Breast epithelium (tissue), 3 donors: ENCODE measurements at regions not wholly inside any gene's neighbourhood (a gene's known extent, or its start where the extent isn't known, plus 50 kb on each side); places are given as distances from the start of the nearest gene placed in this dataset.

Experiments
- POLR2A ChIP-seq: fragments of 450-650 bp; IDR thresholded peaks from one replicate; pipeline ENCODE4 v1.6.1; 2016; ENCODE audit warnings: antibody characterized with exemption, mild to moderate bottlenecking, moderate library complexity
- POLR2AphosphoS5 ChIP-seq, 3 donors: sonication (generic); formaldehyde crosslinking; IDR thresholded peaks; one replicate each; pipeline ENCODE4 v1.6.1; 2017; ENCODE audit warnings: antibody characterized with exemption in 3 of 3
- TF ChIP-seq, protein P1 (sequence below), 3 donors: fragments of 450-650 bp; IDR thresholded peaks; one replicate each; pipeline ENCODE4 v1.5.1; 2016 to 2017; ENCODE audit warnings: antibody characterized with exemption in 3 of 3, mild to moderate bottlenecking in 3 of 3, moderate library complexity in 3 of 3

DNA sequence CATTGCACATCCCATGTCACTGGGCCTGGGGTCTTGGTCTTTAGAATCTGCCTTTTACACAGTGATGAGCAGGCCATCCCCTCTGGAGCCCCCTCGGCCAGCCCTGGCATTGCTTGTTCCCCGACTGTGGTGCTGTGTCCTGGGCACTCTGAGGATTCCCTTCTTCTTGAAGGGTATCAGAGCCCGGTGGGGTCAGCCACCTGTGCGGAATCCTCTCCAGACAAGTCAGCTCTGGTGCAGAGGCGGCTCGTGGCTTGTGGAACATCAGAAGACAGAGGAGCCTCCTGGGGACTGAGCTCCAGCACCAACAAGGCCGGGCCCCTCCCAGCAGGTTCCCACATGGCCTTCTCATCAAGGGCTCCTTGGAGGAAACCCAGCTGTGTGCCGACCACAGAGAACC, 57.9 kb upstream of the AJAP1 start:
- TF ChIP-seq, protein P1, sequence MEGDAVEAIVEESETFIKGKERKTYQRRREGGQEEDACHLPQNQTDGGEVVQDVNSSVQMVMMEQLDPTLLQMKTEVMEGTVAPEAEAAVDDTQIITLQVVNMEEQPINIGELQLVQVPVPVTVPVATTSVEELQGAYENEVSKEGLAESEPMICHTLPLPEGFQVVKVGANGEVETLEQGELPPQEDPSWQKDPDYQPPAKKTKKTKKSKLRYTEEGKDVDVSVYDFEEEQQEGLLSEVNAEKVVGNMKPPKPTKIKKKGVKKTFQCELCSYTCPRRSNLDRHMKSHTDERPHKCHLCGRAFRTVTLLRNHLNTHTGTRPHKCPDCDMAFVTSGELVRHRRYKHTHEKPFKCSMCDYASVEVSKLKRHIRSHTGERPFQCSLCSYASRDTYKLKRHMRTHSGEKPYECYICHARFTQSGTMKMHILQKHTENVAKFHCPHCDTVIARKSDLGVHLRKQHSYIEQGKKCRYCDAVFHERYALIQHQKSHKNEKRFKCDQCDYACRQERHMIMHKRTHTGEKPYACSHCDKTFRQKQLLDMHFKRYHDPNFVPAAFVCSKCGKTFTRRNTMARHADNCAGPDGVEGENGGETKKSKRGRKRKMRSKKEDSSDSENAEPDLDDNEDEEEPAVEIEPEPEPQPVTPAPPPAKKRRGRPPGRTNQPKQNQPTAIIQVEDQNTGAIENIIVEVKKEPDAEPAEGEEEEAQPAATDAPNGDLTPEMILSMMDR (IDR thresholded peaks at IDR 0.05), result no peak
- no peak for TF ChIP-seq POLR2A
- TF ChIP-seq POLR2AphosphoS5 (IDR thresholded peaks at IDR 0.05), result no peak
